ENCODE measurements at regions not wholly inside any gene's neighbourhood (a gene's known extent, or its start where the extent isn't known, plus 50 kb on each side); places are given as distances from the start of the nearest gene placed in this dataset.
"Not testable (repeated sequence)": the region's sequence is repeated elsewhere in the genome, so short reads cannot be mapped to it uniquely, and the experiment has no call there.

- no peak for DNase-seq (ENCODE audit: low read depth in 2 of 2)
Observed at GRCh38 chr6:814378-815347, 121.7 kb upstream of the EXOC2 start.

GRCh38 chr6:811831-812230, 118.9 kb upstream of the EXOC2 start:
- DNase-seq (ENCODE audit: low read depth in 2 of 2), result no peak

DNA sequence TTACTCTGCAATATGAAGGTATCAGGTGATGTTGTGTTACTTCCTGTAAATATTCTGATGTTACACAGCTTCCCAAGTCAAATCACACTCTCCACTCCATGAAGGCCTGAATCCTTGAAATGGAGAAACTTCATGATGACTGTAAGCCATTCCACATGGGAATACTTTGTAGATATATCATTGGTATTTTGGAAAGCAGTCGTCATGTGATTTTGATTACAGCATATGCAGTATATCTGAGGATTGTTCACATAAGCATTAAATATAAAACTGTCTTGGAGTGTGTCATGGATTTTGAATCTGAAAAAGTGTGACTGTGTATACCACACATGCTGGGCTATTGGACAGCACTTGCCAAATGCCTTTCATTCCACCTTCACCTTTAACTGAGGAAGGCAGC, 118.3 kb upstream of the EXOC2 start:
- no peak for DNase-seq (ENCODE audit: low read depth in 2 of 2)

- no peak for DNase-seq (ENCODE audit: low read depth in 2 of 2)
Observed at GRCh38 chr6:804771-805170, 111.8 kb upstream of the EXOC2 start.

DNA sequence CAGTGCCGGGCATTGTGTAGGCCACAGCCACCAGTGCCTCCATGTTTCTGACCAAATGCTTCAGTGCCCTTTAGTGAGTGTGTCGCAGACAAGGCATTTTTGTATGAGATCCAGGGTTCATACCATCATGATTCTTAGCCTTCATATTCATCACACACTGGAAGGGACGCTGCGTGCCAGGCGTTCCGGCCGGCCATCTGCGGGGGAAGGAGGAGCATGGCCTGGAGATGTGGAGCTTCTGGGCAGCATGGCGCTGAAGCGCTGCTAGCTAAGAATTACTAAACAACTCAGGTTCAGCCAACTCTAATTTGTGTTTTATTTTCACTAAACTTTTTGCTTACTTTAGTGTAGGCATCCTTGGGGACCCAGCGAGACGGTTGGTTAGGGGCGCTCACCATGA, 111.4 kb upstream of the EXOC2 start:
- no peak for DNase-seq (ENCODE audit: low read depth in 2 of 2)

GRCh38 chr6:803191-803977, 110.4 kb upstream of the EXOC2 start:
- DNase-seq (ENCODE audit: low read depth in 2 of 2), result no peak

DNA sequence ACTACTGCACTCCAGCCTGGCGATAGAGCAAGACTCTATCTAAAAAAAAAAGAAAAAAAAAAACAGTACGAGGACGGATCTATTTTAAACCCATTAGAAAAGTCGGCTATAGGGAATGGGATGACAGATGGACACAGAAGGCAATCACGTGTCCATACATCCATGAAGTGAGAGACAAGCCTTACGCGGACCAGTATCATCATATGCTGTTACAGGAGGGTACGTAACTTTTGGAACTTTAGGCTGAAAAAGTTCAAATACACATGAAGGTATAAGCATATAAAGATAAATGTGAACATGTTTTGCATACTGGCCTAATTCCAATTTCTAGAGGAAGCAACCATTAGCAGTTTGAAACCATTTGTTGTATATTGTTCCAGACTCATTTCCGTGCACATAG, 109.8 kb upstream of the EXOC2 start:
- no peak for DNase-seq (ENCODE audit: low read depth in 2 of 2)

DNA sequence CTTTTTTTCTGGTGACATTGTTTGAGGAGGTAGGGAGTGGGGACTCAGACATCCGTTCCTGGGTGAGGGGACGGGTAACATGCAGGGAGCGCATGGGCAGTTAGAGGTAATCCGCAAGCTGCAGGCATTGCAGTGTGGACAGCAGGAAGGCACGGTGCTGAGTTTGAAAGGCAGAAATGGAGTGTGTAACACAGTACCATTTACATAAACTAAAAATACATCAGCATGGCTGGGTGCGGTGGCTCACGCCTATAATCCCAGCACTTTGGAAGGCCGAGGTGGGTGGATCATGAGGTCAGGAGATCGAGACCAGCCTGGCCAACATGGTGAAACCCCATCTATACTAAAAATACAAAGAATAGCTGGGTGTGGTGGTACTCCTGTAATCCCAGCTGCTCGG, 109.3 kb upstream of the EXOC2 start:
- DNase-seq (ENCODE audit: low read depth in 2 of 2), result not testable (repeated sequence)

DNA sequence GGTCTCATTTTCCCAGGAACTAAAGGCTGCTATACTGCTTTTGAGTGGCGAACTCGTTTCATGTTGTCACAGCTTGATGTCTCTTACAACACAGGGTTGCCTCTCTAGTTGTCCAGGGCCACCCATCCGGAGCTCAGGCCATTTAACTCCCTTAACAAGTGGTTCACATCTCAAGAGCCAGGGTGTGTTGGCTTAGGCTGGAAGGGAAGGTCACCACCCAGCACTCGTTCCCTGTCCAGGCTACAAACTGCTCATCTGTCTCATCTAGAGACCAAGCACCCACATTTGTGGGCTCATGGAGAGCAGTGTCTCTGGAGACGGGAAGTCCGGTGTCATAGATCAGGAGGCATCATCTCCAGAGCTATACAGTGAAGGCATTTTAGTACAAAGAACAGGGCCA, 106.8 kb upstream of the EXOC2 start:
- no peak for DNase-seq (ENCODE audit: low read depth in 2 of 2)

- DNase-seq (ENCODE audit: low read depth in 2 of 2), result peak in 1 of 2 donors; percentile 34
Observed at GRCh38 chr6:797479-798077, 104.6 kb upstream of the EXOC2 start.

GRCh38 chr6:795046-795685, 102.2 kb upstream of the EXOC2 start:
- no peak for DNase-seq (ENCODE audit: low read depth in 2 of 2)

DNA sequence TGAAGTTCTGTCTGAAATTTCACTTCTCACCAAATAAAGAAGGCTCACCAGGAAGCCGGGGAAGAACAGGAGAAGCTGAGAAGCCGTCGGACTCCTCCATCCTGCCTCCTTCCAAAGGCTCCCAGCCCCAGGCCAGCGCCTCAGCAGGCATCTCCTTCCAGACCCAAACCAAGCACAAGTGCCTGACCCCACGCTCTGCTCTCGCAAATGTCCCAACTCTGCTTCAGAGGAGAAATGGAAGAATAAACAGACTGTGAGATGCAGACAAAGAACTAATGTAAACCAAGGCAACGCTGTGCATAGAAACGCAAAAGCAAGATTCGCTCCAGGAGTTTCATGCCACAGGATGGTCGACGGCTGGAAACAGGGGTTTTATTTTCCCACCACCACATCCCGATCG, 100.3 kb upstream of the EXOC2 start:
- DNase-seq (ENCODE audit: low read depth in 2 of 2), result no peak

DNA sequence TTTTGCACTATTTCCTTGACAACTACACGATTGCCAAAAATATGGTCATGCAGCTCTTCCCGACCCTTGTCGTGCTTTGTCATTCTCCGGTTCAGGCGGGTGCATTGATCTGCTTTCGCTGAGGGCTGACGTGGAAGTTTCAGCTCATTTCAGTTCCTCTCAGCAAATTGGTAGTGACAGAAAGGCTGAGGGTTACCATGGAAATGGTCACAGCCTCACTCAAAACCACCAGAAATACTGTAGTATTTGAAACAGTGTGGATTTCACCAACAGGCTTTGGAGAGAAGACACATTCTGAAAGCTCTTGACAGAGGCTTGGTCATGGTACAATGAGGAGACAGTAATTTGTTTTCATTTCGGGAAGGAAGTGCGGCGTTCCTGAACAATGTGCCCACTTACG, 99.7 kb upstream of the EXOC2 start:
- DNase-seq (ENCODE audit: low read depth in 2 of 2), result no peak

DNA sequence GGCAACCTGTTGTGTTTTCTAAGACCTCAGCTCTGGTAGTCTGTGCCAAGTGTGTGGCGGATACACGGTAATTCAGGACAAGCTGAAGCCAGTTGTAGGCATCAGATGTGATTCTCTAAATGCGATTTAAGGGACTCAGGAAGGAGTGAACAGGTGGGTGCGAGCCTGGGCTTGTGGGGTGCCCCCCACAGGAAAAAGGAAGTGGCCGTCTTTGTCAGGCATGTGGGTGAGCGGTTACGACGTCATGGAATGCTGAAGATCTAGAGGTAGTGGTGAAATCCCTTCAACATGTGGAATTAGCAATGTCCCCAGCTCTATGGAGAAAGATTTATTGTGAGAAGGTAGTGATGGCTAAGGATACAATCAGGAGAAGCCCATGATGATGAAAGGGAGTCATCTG, 95.1 kb upstream of the EXOC2 start:
- no peak for DNase-seq (ENCODE audit: low read depth in 2 of 2)

- DNase-seq (ENCODE audit: low read depth in 2 of 2), result no peak
Observed at GRCh38 chr6:786946-787763, 94.2 kb upstream of the EXOC2 start.

- no peak for DNase-seq (ENCODE audit: low read depth in 2 of 2)
Observed at GRCh38 chr6:783966-784735, 91.2 kb upstream of the EXOC2 start.

DNA sequence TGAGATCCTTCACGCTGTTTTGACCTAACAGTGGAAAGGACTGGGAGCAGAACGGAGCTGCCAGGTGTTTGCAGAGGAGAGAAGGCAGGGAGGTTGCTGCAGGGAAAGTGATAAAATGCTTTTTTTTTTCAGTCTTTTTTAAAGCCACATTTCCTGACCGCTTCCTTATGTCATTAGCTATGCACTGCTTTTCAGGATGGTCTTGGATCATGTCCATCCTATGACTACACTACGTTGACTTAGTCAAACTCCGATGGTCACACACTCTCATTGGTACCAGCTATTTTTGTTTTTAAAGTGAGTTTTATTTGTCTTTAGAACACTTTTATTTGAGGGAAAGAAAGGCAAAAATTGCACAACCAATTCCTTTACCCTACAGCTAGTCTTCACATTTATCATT, 89.2 kb upstream of the EXOC2 start:
- DNase-seq (ENCODE audit: low read depth in 2 of 2), result no peak

- no peak for DNase-seq (ENCODE audit: low read depth in 2 of 2)
Observed at GRCh38 chr6:781350-781961, 88.5 kb upstream of the EXOC2 start.

DNA sequence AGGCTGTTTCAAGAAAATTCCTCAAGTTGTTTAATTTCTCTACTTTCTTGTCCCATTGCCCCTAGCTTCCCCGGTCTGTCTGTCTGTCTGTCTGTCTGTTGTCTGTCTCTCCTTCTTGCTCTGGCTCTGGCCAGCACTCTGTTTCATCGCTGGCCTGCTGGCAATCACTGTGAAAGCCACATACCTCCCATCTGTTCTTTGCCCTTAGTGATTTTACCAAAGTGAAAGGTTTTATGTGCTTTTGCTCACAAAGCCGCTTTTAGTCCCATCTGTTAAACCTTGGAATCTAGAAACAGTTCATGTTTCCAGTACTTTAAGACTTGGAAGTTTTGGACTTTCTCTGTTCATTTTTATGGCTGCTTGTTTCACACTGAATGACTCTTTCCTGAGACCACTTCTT, 87.8 kb upstream of the EXOC2 start:
- no peak for DNase-seq (ENCODE audit: low read depth in 2 of 2)

GRCh38 chr6:776951-777350, 84.0 kb upstream of the EXOC2 start:
- no peak for DNase-seq (ENCODE audit: low read depth in 2 of 2)
